HEK293T (cell line): ENCODE measurements at regions not wholly inside any gene's neighbourhood (a gene's known extent, or its start where the extent isn't known, plus 50 kb on each side); places are given as distances from the start of the nearest gene placed in this dataset.

Experiments used
- ARNT ChIP-seq: fragments of 450-650 bp; IDR thresholded peaks from 2 replicates; pipeline ENCODE4 v1.6.1; 2017; ENCODE audit warnings: mild to moderate bottlenecking
- BHLHE40 ChIP-seq: fragments of 450-650 bp; IDR thresholded peaks from 2 replicates; pipeline ENCODE4 v1.6.1; 2016; ENCODE audit warnings: mild to moderate bottlenecking, moderate library complexity, borderline replicate concordance
- ELF4 ChIP-seq: fragments of 450-650 bp; IDR thresholded peaks from 2 replicates; pipeline ENCODE4 v1.6.1; 2017; ENCODE audit warnings: antibody characterized with exemption
- FOXA1 ChIP-seq: fragments of 450-650 bp; IDR thresholded peaks from 2 replicates; pipeline ENCODE4 v1.6.1; 2016; ENCODE audit warnings: mild to moderate bottlenecking
- FOXK2 ChIP-seq: fragments of 450-650 bp; IDR thresholded peaks from 2 replicates; pipeline ENCODE4 v1.6.1; 2016; ENCODE audit warnings: mild to moderate bottlenecking
- FOXM1 ChIP-seq: fragments of 450-650 bp; IDR thresholded peaks from 2 replicates; pipeline ENCODE4 v1.6.1; 2017; ENCODE audit warnings: mild to moderate bottlenecking, borderline replicate concordance
- LEF1 ChIP-seq: fragments of 450-650 bp; IDR thresholded peaks from 2 replicates; pipeline ENCODE4 v1.6.1; 2017; ENCODE audit warnings: mild to moderate bottlenecking, borderline replicate concordance
- NFRKB ChIP-seq: fragments of 450-650 bp; IDR thresholded peaks from 2 replicates; pipeline ENCODE4 v1.6.1; 2016; ENCODE audit warnings: mild to moderate bottlenecking, moderate library complexity
- SP1 ChIP-seq: fragments of 450-650 bp; IDR thresholded peaks from 2 replicates; pipeline ENCODE4 v1.6.1; 2017
- SUZ12 ChIP-seq: fragments of 450-650 bp; IDR thresholded peaks from 2 replicates; pipeline ENCODE4 v1.6.1; 2016; ENCODE audit warnings: mild to moderate bottlenecking
- TARDBP ChIP-seq: fragments of 450-650 bp; IDR thresholded peaks from 2 replicates; pipeline ENCODE4 v1.6.1; 2016

DNA sequence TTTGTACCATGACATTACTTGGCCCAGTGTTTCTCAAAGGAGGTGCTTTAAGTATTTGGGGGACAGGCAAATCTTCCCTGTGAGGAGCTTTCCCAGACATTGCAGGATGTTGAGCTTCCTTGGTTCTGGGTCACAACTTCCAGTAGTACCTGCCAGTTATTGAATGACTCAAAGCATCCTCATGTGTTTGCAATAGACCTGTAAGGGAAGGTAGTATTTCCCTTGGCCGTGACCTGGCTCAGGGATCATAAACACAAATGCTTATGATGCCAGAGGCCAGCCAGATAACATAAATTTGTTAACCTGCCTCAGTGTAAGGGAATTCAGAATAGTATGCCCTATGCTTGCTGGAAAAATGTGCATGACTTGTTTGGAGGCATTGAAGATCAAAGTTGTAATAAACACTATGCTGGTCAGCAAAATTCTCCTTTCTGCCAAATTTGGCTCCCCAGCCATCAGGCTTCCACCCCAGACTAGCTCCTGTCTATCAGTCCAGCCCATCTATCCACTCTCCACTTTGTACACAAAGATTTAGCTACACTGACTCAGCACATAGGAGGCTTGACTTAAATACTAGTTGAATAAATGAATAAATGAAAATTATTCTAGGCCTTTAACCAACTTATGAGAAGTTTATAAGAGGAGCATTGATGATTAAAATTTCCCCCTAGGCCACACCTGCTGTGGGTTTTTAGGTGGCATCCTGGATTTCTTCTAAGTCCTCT, 102.0 kb upstream of the EFEMP1 start:
- TF ChIP-seq BHLHE40 (no peak), FOXM1 (no peak), SP1 (no peak), LEF1 (no peak), SUZ12 (no peak), FOXA1 (no peak), ARNT (no peak), ELF4 (no peak), NFRKB (no peak), FOXK2 (no peak), TARDBP (no peak)
